Epithelial cell of proximal tubule (primary cell): ENCODE measurements at regions not wholly inside any gene's neighbourhood (a gene's known extent, or its start where the extent isn't known, plus 50 kb on each side); places are given as distances from the start of the nearest gene placed in this dataset.

Experiments
- DNase-seq: peaks from one replicate; pipeline ENCODE4 v3.0.0-alpha.2; 2011; ENCODE audit warnings: low read depth
- H3K4me3 ChIP-seq: 2 replicates; pipeline ENCODE4 v1.5.1; 2011; ENCODE audit warnings: low read depth, mild to moderate bottlenecking, low read length
- CTCF ChIP-seq: conservative IDR thresholded peaks from 2 replicates; pipeline ENCODE4 v1.5.1; 2012; ENCODE audit warnings: low read depth, mild to moderate bottlenecking, low read length

- no peak overlapping the region for H3K4me3 ChIP-seq
- DNase-seq, result no peak
- no peak for TF ChIP-seq CTCF
Measured at GRCh38 chr4:162285753-162286152, 122.0 kb upstream of the FSTL5 start.

GRCh38 chr4:162282684-162283083 is 118.9 kb upstream of the FSTL5 start:
- no peak overlapping the region for H3K4me3 ChIP-seq
- DNase-seq, result no peak
- TF ChIP-seq CTCF, result no peak

GRCh38 chr4:162274354-162274753 is 110.6 kb upstream of the FSTL5 start:
- no peak overlapping the region for H3K4me3 ChIP-seq
- no peak for TF ChIP-seq CTCF
- DNase-seq, result peak; percentile 20

GRCh38 chr4:162272215-162272614 is 108.4 kb upstream of the FSTL5 start:
- TF ChIP-seq CTCF, result no peak
- no peak overlapping the region for H3K4me3 ChIP-seq
- DNase-seq, result no peak

- no peak for DNase-seq
- H3K4me3 ChIP-seq, result no peak overlapping the region
Measured at GRCh38 chr4:162268911-162269310, 105.1 kb upstream of the FSTL5 start.

GRCh38 chr4:162265802-162266201 is 102.0 kb upstream of the FSTL5 start:
- no peak for DNase-seq
- TF ChIP-seq CTCF, result no peak
- no peak overlapping the region for H3K4me3 ChIP-seq

More at GRCh38 chr4:162268911-162269310, 105.1 kb upstream of the FSTL5 start:
- no peak for TF ChIP-seq CTCF

- DNase-seq, result no peak
- no peak for TF ChIP-seq CTCF
- H3K4me3 ChIP-seq, result no peak overlapping the region
Measured at GRCh38 chr4:162245051-162245450, 81.3 kb upstream of the FSTL5 start.
